Peyer's patch (tissue), 4 donors: ENCODE measurements at regions not wholly inside any gene's neighbourhood (a gene's known extent, or its start where the extent isn't known, plus 50 kb on each side); places are given as distances from the start of the nearest gene placed in this dataset.

Experiments used
- POLR2A ChIP-seq, 2 donors: fragments of 450-650 bp; IDR thresholded peaks; one replicate each; pipeline ENCODE4 v1.5.1; 2017; ENCODE audit warnings: antibody characterized with exemption in 2 of 2, mild to moderate bottlenecking in 2 of 2, moderate library complexity in 2 of 2
- TF ChIP-seq, protein P1 (sequence below), 6 experiments: fragments of 450-650 bp in 4 of 6; fragments of 200-600 bp in 2 of 6; sonication (generic) in 1 of 6; IDR thresholded peaks; one replicate each; pipeline ENCODE4 v1.5.1; 2017 to 2019; ENCODE audit warnings: antibody characterized with exemption in 6 of 6, mild to moderate bottlenecking in 3 of 6, moderate library complexity in 1 of 6

DNA sequence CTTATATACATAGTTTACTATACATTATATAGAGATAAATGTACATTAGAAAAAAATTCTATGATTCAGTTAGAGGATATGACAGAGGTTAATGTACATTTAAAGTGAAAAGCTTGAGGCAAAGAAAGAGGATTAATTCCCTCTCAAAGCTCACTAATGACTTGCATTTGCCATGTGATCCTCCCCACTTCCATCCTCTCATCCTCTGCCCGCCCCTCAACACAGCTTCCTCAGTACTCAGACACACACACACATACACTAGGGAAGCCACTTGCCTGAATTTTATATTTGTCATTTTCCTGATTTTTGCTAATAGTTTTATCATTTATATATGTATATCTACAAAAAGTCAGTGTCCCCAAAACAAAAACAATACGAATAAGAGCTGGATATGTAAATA lies 764.5 kb downstream of the EFNA5 start:
- TF ChIP-seq POLR2A (IDR thresholded peaks at IDR 0.05): no peak
- TF ChIP-seq, protein P1, sequence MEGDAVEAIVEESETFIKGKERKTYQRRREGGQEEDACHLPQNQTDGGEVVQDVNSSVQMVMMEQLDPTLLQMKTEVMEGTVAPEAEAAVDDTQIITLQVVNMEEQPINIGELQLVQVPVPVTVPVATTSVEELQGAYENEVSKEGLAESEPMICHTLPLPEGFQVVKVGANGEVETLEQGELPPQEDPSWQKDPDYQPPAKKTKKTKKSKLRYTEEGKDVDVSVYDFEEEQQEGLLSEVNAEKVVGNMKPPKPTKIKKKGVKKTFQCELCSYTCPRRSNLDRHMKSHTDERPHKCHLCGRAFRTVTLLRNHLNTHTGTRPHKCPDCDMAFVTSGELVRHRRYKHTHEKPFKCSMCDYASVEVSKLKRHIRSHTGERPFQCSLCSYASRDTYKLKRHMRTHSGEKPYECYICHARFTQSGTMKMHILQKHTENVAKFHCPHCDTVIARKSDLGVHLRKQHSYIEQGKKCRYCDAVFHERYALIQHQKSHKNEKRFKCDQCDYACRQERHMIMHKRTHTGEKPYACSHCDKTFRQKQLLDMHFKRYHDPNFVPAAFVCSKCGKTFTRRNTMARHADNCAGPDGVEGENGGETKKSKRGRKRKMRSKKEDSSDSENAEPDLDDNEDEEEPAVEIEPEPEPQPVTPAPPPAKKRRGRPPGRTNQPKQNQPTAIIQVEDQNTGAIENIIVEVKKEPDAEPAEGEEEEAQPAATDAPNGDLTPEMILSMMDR (IDR thresholded peaks at IDR 0.05): no peak
